PFSK-1 (cell line): ENCODE measurements at regions not wholly inside any gene's neighbourhood (a gene's known extent, or its start where the extent isn't known, plus 50 kb on each side); places are given as distances from the start of the nearest gene placed in this dataset.

Experiments
- FOXP2 ChIP-seq: optimal IDR thresholded peaks from 2 replicates; pipeline ENCODE3; 2011; ENCODE audit warnings: borderline replicate concordance, control low read depth, inconsistent platforms; ENCODE audit not compliant: insufficient read depth; ENCODE audit errors: extremely low read length, extremely low read depth
- POLR2AphosphoS5 ChIP-seq: IDR thresholded peaks from 2 replicates; pipeline ENCODE4 v1.6.1; 2012; ENCODE audit warnings: low read depth, mild to moderate bottlenecking, control low read depth, low read length, moderate library complexity
- REST ChIP-seq, 2 experiments: IDR thresholded peaks; 2 replicates each; pipeline versions ENCODE4 v1.6.1 to v1.8.0; 2011 to 2012; ENCODE audit warnings: low read depth in 2 of 2, low read length in 2 of 2, control low read depth in 1 of 2, inconsistent platforms in 1 of 2, mild to moderate bottlenecking in 1 of 2, moderate library complexity in 1 of 2; ENCODE audit not compliant: insufficient read depth in 1 of 2
- SIN3A ChIP-seq: IDR thresholded peaks from 2 replicates; pipeline ENCODE4 v1.6.1; 2012; ENCODE audit warnings: mild to moderate bottlenecking, low read length, moderate library complexity, borderline replicate concordance; ENCODE audit not compliant: insufficient read depth
- TAF1 ChIP-seq: IDR thresholded peaks from 2 replicates; pipeline ENCODE4 v1.6.1; 2012; ENCODE audit warnings: low read length, control low read depth, borderline replicate concordance; ENCODE audit not compliant: insufficient read depth

GRCh38 chr4:58833126-58833525, 1722.9 kb upstream of the IGFBP7 start:
- TF ChIP-seq REST (IDR thresholded peaks at IDR 0.05; ENCODE audit: insufficient read depth in 1 of 2, low read depth in 2 of 2, low read length in 2 of 2) (no peak), POLR2AphosphoS5 (no peak), TAF1 (no peak), SIN3A (no peak), FOXP2 (no peak)
